GM21529 (cell line): ENCODE measurements at regions not wholly inside any gene's neighbourhood (a gene's known extent, or its start where the extent isn't known, plus 50 kb on each side); places are given as distances from the start of the nearest gene placed in this dataset.
A peak's percentile ranks its signal among the peaks of the same experiment; 100 is the strongest.

Experiments used
- ATAC-seq: cut with Tn5 transposase; IDR thresholded peaks from one replicate; pipeline ENCODE4 v1.9.1; 2021; ENCODE audit not compliant: unreplicated experiment

DNA sequence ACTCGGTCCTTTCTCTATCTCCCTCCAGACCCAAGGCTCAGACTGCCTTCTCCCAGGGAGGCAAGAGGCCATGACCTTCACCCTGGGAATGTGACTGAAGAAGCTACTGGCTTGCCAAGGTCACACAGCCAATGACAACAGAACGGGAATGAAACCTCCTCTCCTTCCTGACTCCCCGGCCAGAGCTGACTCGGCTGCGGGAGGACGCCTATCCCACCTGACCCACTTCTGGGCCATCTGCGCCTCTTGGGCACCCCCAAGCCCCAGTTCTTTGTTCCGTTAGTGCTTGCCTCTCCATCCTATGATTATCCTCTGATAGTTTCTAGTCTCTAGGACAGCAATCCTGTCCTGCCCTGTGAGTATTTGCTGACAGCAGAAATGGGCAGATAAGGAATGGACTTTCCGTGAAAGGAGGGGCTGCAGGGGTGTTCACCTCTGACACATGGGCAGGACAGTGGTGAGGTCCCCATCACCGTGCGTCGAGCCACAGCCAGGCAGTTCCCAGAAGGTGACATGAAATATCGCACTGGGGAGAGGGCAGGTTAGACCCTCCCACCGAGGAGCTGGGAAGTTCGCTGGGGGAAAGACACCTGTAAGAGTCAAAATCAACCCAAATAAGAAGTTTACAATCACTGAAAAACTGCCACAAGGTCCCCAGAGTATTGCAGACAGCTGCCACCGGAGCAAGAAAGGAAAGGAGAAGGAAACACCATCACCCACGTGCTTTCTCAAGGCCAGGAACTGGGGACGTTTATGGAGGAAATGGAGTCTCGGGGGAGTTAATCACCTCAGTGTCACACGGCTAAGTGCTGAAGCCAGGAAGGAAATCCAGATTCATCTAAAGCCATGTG lies 63.0 kb downstream of the INSIG1 start:
- no peak for ATAC-seq

DNA sequence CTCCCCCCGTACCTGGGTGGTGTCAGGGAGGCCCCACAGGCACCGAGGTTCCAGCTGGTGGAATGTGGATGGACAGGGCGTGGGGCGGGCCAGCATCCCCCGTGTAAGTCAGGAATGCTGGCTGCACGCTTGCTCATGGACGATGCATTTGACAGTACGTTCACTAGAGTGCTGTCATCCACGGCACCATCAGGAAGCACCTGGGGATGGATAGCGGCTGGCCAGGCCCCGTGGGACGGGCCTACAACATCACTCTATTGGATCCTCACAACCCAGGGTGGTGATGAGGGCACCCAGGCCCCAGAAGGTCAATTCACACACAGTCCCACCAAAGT lies 63.6 kb downstream of the INSIG1 start:
- ATAC-seq: no peak

DNA sequence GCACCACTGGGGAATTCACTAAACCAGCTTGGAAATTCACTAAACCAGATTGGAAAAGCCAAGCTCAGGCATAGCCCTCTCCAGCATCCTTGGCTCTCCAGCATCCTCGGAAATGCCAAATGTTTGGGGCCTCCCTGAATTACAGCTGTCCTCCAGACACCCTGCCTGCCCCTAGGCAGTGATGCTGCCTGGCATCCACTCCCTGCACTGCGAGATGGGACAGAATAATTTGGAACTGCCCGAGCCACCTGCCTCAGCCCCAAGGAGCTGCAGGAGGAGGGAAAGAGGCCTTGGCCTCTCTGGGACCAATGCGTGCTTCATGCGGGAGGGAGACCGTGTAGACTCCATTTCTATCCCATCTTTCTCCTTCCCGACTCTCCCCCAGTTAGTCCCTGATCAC lies 64.3 kb downstream of the INSIG1 start:
- no peak for ATAC-seq

DNA sequence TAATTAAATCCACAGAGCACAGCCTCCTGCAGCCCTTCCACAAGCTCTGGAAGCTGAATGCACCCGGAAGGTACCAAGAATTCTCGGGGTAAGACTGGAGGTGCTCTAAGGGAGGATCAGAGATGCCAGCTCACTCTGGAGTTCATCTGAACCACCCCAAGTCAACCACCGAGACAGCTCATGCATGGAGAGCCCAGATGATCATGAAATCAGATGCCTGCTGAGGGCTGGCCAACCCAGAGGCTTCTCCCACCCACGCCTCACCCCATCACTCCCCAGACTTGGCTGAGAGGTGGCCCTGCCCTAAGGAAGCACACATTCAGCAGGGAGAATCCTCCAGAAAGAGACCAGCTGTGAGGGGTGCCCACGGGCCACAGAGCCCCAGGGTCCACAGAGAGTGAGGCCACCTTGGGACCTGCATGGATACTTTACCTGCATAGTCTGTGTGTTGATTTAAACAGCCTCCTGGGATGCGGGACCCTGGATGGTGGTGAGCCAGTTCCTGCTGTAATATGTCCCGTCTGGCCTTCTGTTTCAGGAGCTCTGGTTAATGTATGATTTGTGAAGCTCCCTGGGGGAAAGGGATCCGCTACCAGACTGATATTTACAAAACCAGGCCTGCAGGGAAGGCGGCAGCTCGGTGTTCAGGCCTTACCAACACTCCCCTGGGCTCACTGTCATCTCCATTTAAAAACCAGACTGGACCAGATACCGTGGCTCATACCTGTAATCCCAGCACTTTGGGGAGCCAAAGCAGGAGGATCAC lies 64.9 kb downstream of the INSIG1 start:
- ATAC-seq: no peak

DNA sequence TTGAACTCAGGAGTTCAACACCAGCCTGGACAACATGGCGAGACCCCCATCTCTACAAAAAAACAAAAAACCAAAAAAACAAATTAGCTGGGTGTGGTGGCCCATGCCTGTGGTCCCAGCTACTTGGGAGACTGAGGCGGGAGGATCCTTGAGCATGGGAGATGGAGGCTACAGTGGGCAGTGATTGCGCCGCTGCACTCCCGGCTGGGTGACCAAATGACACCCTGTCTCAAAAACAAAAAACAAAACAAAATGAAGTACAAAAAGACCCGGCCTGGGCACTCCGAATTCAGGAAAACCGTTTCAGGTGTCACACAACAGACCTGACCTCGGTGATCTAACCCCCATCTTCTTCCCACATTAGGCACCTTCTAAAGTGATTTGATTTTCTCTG lies 65.5 kb downstream of the INSIG1 start:
- no peak for ATAC-seq

DNA sequence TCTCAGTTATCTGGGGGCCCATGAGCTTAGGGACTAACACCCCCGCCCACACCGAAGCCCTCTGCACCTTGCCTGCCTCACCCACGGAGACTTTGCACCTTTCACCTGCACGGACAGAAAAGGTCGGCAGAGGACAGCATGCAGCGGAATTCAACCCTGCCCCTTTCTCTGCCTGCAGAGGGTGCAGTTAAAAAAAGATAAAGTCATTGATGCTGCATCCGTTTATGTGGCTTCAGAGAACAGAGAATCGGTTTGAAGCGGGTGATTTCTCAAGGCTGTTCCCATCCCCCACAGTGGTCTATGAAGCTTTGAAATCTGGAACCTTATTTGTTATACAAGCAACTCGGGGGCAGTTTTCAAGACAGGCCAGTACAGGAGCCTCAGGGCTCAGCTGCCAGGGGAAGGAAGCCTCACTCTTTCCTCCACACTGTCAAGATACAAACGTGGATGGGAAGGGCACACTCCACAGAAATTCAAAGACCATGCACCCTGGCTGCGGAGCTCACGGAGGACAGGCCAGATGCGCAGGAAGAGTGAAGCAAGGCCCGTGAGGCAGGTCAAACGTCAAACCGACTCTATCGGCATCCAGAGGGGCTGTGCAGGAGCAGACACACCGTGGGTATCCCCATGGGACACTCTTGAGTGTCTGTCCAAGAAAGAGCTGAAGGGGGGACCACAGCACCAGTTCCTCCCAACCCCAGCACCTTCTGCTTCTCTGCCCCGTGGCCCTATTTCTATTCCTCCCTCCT lies 66.3 kb downstream of the INSIG1 start:
- ATAC-seq: no peak

DNA sequence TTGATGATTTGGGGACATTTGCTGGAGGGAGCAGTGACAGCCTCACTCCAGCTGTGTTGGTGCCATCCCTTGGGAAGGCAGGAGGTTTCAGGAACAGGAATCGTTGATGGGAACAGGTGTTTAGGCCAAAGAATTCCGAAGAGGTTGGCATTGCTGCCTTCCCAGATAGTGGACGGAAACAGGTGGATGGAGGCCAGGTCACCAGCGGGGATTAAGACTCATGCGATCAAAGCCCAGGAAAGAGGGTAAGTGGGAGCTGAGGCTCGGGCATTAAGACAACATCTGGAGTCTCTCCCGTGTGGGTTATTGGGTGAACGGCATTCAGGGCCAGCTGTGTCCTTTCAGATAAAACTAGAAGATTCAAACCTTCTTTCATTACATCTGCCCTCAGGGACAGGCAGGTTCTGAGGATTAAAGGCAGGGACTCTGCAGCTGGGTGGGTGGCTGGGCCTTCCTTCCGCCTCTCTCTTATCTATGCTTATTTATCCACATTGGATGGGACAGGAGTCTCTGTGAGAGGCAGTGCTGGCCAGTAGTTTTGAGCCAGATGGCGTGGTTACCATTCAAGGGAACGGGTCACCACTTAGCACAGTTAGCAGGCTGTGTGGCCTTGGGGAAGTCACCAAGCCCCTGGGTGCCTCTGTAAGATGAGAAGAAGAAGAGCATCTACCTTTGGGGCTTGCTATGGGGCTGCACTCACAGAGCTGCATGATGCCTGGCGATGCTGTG lies 67.6 kb downstream of the INSIG1 start:
- no peak for ATAC-seq

DNA sequence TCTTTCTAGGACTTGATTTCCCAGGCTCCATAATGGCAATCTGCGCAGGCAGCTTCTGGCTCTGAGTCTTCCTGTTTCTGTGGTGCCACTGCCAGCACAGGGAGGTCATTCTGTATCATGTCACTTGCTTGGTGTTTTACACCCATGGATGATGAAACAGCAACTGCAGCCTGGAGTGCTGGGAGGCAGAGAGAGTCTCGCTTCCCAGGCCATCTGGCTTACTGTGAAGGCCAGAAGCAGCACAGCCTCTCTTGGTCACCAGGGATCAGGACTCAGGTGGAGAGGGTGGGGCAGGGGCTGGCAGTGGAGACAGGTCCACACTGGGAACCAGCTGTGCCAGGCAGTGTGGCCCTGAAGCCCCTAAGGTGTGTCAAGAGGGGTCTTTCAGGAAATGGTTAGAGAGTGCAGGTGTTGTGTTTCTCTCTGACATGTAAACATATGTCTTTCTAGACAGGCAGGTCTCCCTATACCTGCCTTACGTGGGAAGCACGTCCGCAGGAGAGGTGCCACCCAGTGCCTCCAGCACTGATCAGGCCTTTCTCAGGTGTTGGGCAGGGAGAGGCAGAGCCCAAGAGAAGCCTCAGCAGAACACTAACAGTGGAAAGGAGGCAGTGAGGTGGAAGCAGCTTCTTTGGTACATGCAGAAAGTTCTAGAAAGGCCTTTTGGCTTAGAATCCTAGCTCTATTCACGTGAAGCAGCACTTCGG lies 71.4 kb downstream of the INSIG1 start:
- ATAC-seq: no peak

DNA sequence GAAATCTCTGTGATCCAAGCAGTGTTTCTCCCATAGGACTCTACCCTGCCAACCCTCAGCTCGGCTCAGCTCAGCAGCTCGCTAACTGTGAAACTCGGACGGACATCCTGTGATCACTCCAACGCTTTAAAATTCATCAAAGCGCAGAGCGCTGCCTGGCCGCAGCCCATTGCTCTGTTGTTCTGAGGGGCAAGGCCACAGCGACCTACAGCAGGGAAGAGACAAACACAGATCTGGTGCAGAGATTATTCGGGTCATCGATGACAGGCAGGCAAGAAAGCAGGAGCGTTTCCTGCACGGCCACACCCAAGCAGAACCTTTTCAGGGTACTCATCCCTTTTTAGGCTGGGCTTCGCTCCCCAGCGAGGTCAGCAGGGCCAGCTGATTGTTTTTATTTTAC lies 72.1 kb downstream of the INSIG1 start:
- ATAC-seq: no peak

DNA sequence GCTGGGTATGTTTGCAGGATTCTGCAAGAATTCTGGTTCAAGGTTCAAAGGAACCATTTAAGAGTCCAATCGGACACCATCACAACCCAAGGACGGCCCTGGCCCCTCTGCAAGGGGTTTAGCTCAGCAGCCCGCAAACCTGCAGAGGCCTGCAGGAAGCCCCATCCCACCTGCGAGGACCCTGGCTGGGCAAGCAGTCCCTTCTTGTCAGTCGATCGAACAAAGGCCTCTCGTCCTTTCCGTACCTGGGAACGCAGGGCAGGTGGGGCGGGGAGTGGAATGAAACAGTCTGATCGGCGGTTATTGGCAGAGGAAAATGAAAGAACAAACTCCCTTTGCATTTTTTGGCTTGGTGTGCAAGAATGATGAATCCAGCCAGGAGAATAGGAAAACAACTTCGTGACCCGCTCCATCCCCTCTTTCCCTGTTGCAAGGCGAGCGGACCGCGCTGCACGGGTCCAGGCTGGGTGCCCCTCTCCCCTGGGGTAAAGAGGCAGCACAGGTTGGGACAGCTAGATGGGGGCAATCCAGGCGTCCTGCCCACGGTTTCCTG lies 73.7 kb downstream of the INSIG1 start:
- ATAC-seq: no peak

DNA sequence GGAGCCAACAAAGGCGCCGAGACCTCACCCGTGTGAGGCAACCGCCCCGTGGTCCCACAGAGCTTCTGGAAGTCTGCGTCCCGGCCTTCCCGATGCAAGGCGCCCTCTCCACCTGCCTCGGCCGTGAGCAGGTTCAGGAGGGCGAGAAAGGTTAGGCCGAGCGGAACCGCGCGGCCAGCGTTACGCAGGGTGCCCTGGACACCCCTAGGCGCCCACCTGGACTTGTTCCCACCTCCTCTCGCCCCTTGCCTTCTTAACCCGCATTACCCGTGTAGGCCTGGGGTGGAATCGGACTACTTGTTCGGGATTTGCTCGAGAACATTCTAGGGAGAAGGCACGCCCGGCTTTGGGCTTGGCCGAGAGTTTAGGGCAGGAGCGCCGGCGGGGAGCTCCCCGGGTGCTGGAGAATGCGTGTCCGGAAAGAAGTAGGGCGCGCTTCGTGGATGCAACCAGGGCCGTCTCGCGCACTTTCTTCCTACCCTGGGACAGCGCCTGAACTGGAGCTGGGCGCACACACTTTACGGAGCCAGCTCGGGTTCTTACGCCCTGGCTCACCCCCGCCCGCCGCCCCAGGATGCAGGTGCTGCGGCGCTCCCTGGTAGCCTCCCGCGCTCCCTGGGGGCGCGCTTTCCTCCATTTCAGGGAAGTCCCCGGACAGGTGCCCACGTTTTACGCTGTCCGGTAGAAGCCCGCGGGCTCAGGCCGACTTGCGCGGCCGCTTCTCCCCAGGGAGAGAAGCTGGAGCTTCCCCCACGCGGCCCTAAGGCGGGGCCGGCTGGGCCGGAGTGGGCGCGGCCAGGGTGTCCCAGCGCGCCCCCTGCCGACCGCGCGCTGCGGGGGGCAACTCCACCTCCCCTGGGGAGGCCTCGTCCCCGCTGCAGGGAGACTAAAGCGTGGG lies 74.5 kb downstream of the INSIG1 start:
- ATAC-seq: peak; percentile 58

DNA sequence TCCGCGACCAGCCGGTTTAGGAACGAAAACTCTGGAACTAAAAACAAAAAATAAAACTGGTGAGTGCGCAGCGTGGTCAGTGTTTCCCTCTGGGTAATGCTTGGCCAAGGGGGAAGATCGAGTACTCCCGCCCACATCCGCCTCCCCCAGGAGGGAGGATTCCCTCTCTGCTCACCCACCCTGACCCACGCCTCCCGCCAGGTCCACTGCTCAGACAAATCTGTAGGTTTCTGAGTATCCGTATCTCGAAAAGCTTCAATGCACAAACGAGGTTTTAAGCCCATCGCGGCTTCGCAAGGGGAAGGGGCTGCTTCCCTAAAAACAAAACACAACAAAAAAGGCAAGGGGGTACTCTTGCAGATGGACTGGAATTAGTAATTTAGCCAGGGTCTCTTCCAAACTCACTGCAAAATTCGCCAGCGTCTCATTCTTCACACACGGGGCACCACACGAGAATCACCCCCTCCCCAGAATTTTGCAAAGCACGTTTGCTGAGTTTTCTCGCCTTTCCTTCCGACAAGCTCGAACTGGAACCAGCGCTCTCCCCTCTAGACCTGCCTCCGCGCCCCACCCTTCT lies 75.2 kb downstream of the INSIG1 start:
- no peak for ATAC-seq

DNA sequence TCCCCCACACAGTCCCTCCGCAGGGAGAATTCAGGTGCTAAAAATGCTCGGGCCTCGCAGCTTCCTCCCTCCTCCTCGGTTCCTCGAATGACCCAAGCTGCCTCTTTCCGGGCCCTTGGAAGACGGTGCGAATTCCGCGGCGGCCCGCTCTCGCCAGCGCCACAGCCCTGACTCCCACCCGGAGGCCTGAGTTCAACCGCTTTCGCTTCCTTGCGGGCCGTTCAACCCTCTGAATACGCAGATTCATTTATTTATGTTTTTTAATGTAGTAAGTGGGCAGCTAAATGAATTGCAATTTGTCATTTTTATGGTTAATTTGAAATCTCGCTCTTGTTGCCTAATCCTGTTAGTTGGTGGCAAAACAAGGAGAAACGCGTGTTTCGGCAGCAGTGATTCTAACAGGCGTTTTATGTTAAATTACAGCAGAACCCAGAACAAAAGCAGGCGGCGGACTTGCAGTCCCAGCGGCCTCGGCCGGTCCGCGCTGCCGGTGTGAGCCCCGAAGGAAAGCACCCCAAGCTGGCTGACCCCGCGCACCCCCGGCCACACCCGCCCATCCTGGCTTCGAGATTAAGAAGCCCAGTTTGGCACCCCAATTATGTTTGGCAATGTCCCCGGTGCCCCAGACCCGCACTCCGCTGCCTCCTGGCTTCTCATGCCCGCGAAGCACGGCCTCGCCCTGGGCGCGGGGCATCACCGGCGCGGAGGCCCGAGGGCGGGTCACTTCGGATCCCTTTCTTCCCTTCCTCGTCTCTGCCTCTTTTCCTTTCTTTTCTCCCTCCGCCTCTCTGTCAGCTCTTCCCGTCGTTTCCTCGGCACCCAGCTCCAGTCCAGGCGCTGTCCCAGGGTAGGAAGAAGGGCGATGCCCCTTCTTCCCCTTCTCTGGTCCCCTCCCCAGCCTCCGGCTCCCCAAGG lies 75.9 kb downstream of the INSIG1 start:
- ATAC-seq: no peak

DNA sequence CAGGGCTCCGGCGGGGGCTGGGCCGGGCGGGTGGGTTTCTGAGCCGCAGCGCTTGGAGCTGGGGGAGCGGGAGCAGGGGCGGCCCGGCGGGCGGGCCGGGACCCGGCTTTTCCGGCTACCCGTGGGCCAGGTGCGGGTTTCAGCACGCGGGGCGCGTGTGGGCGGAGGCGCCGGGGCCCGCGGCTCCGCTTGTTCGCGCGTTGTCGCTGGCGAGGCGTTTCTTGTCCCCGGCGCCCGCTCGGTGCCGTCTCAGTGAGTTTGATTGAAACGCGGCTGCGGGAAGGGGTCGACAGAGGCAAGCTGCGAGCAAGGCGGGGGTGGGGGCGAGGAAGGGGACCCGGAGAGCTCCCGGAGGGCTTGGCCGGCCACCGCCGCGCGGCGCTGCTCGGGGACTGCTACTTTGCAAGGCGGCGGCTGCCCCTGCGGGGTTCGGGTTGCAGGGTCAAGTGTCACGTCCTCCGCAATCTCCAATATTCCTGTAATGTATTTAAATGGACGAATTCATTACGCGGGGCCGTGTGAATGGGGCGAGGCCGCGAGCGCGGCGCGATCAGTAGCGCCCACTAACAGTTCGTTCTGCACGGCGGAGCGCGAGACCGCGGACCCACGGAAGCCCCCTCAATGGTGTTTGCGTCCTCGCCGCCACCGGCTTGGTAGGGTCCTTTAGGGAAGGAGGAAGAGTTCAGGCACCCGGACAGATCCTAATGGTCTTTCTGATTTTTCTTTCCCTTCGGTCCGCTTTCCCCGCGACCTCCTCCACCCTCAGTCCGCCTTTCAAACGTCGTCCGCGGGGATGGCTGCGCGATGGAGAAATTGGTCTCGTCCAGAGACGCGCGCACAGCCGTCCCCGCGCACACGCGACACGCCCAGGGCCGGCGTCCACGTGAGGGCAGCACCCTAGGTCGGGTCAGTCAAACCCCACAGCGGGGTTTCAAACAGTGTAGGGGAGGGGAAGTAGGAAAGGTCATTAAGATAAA lies 76.9 kb downstream of the INSIG1 start:
- no peak for ATAC-seq

DNA sequence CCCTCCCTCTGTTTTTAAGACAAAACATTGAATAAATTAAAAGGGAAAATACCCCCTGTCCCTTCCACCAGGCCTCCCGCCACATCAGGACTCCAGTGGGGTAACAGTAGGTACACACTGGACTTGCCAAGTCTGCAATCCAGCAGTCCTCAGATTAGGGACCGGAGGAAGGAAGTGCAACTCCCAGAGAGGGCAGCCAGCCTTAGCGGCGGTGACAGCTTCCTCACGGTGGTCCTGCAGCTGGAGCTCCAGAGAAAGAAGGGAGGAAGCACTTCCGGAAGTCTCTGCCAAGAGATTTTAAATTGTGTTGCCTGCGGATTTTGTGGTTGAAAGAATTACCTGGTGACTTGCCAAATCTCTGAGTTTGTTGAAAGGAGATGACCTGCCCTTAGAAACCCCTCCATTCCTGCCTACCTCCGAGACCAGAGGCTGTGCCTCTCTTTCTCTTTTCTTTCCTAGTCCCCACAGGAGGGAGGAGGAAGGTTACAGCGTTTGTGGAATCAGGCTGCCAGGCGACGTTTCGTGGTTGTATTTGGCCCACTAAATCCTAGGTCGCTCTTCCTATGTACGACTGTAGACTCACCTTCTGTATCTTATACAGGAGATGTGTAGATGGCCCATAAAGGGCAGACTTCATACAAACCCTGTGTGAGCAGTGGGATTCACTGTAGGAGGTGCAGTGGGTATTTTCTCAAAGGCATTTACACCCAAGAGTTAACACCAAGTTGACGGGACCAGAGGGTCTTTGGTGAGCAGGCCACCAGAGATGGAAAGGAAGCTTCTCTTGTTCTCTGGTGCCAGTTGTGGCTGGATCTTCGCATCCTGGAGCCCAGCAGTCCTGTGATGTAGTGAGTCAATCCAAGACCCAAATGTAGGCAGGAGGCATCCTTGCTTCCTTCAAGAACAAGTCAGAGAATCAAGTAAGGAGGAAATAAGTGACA lies 77.9 kb downstream of the INSIG1 start:
- ATAC-seq: no peak
